Neural progenitor cell (in vitro differentiated cells): ENCODE measurements at regions not wholly inside any gene's neighbourhood (a gene's known extent, or its start where the extent isn't known, plus 50 kb on each side); places are given as distances from the start of the nearest gene placed in this dataset.

Source experiments
- DNase-seq: peaks from one replicate; pipeline ENCODE4 v3.0.0-alpha.2; 2016; ENCODE audit warnings: low spot score
- H2AFZ ChIP-seq: fragments of 200-600 bp; sonication (generic); replicated peaks from 2 replicates; pipeline ENCODE4 v1.6.1; 2016; ENCODE audit warnings: antibody characterized with exemption
- H3F3A ChIP-seq: fragments of 200-600 bp; sonication (generic); 2 replicates; pipeline ENCODE4 v1.6.1; 2016; ENCODE audit warnings: antibody characterized with exemption, low read depth
- H3K27ac ChIP-seq: fragments of 200-600 bp; sonication (generic); 2 replicates; pipeline ENCODE4 v1.5.1; 2016; ENCODE audit warnings: mild to moderate bottlenecking
- H3K27me3 ChIP-seq: fragments of 200-600 bp; sonication (generic); 2 replicates; pipeline ENCODE4 v1.6.1; 2016; ENCODE audit warnings: mild to moderate bottlenecking, moderate library complexity
- H3K36me3 ChIP-seq: fragments of 200-600 bp; sonication (generic); 2 replicates; pipeline ENCODE4 v1.5.1; 2016
- H3K4me1 ChIP-seq: fragments of 200-600 bp; sonication (generic); 2 replicates; pipeline ENCODE4 v1.6.1; 2016; ENCODE audit warnings: mixed run types
- H3K4me2 ChIP-seq: fragments of 200-600 bp; sonication (generic); 2 replicates; pipeline ENCODE4 v1.6.1; 2016
- H3K4me3 ChIP-seq: fragments of 200-600 bp; sonication (generic); 2 replicates; pipeline ENCODE4 v1.5.1; 2016
- H3K79me2 ChIP-seq: fragments of 200-600 bp; sonication (generic); 2 replicates; pipeline ENCODE4 v1.6.1; 2016; ENCODE audit warnings: low read depth
- H3K9ac ChIP-seq: fragments of 200-600 bp; sonication (generic); 2 replicates; pipeline ENCODE4 v1.6.1; 2016
- H3K9me3 ChIP-seq: fragments of 200-600 bp; sonication (generic); 2 replicates; pipeline ENCODE4 v1.5.1; 2016; ENCODE audit warnings: low read depth
- H4K20me1 ChIP-seq: fragments of 200-600 bp; sonication (generic); 2 replicates; pipeline ENCODE4 v1.6.1; 2016; ENCODE audit warnings: low read depth
- H3K27ac Mint-ChIP-seq: 3 replicates; pipeline ENCODE4 v1.8.0; 2021; ENCODE audit warnings: mixed read lengths
- H3K27me3 Mint-ChIP-seq: 2 replicates; pipeline ENCODE4 v1.8.0; 2022; ENCODE audit warnings: low read depth, mild to moderate bottlenecking, inconsistent platforms, moderate library complexity, mixed read lengths; ENCODE audit not compliant: insufficient read depth
- H3K36me3 Mint-ChIP-seq: 3 replicates; pipeline ENCODE4 v1.8.0; 2021; ENCODE audit warnings: mixed read lengths
- H3K4me1 Mint-ChIP-seq: 3 replicates; pipeline ENCODE4 v1.8.0; 2021; ENCODE audit warnings: mixed read lengths
- H3K4me3 Mint-ChIP-seq: 3 replicates; pipeline ENCODE4 v1.8.0; 2021; ENCODE audit warnings: mild to moderate bottlenecking, moderate library complexity, mixed read lengths
- H3K9me3 Mint-ChIP-seq: 3 replicates; pipeline ENCODE4 v1.8.0; 2020; ENCODE audit warnings: mixed read lengths
- CTCF ChIP-seq: fragments of 200-600 bp; sonication (generic); IDR thresholded peaks from 2 replicates; pipeline ENCODE4 v1.5.1; 2017; ENCODE audit warnings: antibody characterized with exemption, mild to moderate bottlenecking
- EZH2 ChIP-seq: fragments of 200-600 bp; sonication (generic); IDR thresholded peaks from 2 replicates; pipeline ENCODE4 v1.6.1; 2017; ENCODE audit warnings: antibody characterized with exemption, mild to moderate bottlenecking, moderate library complexity
- EZH2phosphoT487 ChIP-seq: fragments of 200-600 bp; sonication (generic); IDR thresholded peaks from 2 replicates; pipeline ENCODE4 v1.6.1; 2017; ENCODE audit warnings: antibody characterized with exemption

- H3K4me1 ChIP-seq, result no peaks in the 10 kb centered on the region
- no peak overlapping the region for H3K4me3 Mint-ChIP-seq
- no peak overlapping the region for H3K9ac ChIP-seq
- no peak overlapping the region for H3K4me2 ChIP-seq
- no peaks in the 10 kb centered on the region for H3K9me3 ChIP-seq
- no peak overlapping the region for H3K4me3 ChIP-seq
- no peaks in the 10 kb centered on the region for H3K4me1 Mint-ChIP-seq
- H3F3A ChIP-seq, result no peaks in the 10 kb centered on the region
- H3K27me3 Mint-ChIP-seq, result no peaks in the 10 kb centered on the region
- H2AFZ ChIP-seq, result no peak overlapping the region
- no peak overlapping the region for H3K27ac ChIP-seq
- H3K27ac Mint-ChIP-seq, result no peak overlapping the region
- no peak for DNase-seq
- H3K36me3 Mint-ChIP-seq, result no peaks in the 10 kb centered on the region
- no peaks in the 10 kb centered on the region for H3K36me3 ChIP-seq
- no peaks in the 10 kb centered on the region for H3K79me2 ChIP-seq
- H3K9me3 Mint-ChIP-seq, result no peaks in the 10 kb centered on the region
- H3K27me3 ChIP-seq, result no peaks in the 10 kb centered on the region
- no peaks in the 10 kb centered on the region for H4K20me1 ChIP-seq
- TF ChIP-seq CTCF (no peak), EZH2 (no peak), EZH2phosphoT487 (no peak)
Observed at GRCh38 chr7:155979566-155979965, 167.3 kb upstream of the SHH start.

- peaks cover 5% of the 10 kb centered on the region for H3K27me3 Mint-ChIP-seq
Observed at GRCh38 chr7:155975490-155975889, 163.2 kb upstream of the SHH start.

GRCh38 chr7:155974186-155974897 is 162.1 kb upstream of the SHH start:
- H3K27me3 ChIP-seq, result no peaks in the 10 kb centered on the region
- no peak overlapping the region for H3K27ac ChIP-seq
- no peaks in the 10 kb centered on the region for H4K20me1 ChIP-seq
- no peaks in the 10 kb centered on the region for H3K36me3 Mint-ChIP-seq
- no peaks in the 10 kb centered on the region for H3K9me3 Mint-ChIP-seq
- no peak overlapping the region for H3K27ac Mint-ChIP-seq
- no peaks in the 10 kb centered on the region for H3K36me3 ChIP-seq
- no peak for TF ChIP-seq EZH2phosphoT487
- no peak for TF ChIP-seq CTCF
- TF ChIP-seq EZH2, result no peak
- no peak overlapping the region for H2AFZ ChIP-seq
- no peaks in the 10 kb centered on the region for H3K4me1 Mint-ChIP-seq
- H3K4me3 Mint-ChIP-seq, result no peak overlapping the region
- H3K4me2 ChIP-seq, result no peak overlapping the region
- H3K9me3 ChIP-seq, result no peaks in the 10 kb centered on the region
- H3K4me1 ChIP-seq, result no peaks in the 10 kb centered on the region
- no peaks in the 10 kb centered on the region for H3K79me2 ChIP-seq
- DNase-seq, result no peak
- H3F3A ChIP-seq, result no peaks in the 10 kb centered on the region
- peaks cover 5% of the 10 kb centered on the region for H3K27me3 Mint-ChIP-seq
- no peak overlapping the region for H3K4me3 ChIP-seq
- H3K9ac ChIP-seq, result no peak overlapping the region

More at GRCh38 chr7:155975490-155975889, 163.2 kb upstream of the SHH start:
- no peaks in the 10 kb centered on the region for H3F3A ChIP-seq
- no peaks in the 10 kb centered on the region for H3K36me3 ChIP-seq
- no peaks in the 10 kb centered on the region for H3K9me3 Mint-ChIP-seq
- no peaks in the 10 kb centered on the region for H3K9me3 ChIP-seq
- H3K36me3 Mint-ChIP-seq, result no peaks in the 10 kb centered on the region
- H3K4me3 Mint-ChIP-seq, result no peak overlapping the region
- H3K4me1 ChIP-seq, result no peaks in the 10 kb centered on the region
- no peak overlapping the region for H3K4me2 ChIP-seq
- no peak overlapping the region for H3K27ac ChIP-seq
- H3K9ac ChIP-seq, result no peak overlapping the region
- TF ChIP-seq EZH2phosphoT487, result no peak
- no peak for TF ChIP-seq CTCF
- TF ChIP-seq EZH2, result no peak
- DNase-seq, result no peak
- H3K4me3 ChIP-seq, result no peak overlapping the region
- peak overlapping the region; percentile 63 for H2AFZ ChIP-seq
- H3K4me1 Mint-ChIP-seq, result no peaks in the 10 kb centered on the region
- H3K27ac Mint-ChIP-seq, result no peak overlapping the region
- H3K27me3 ChIP-seq, result no peaks in the 10 kb centered on the region
- H3K79me2 ChIP-seq, result no peaks in the 10 kb centered on the region
- H4K20me1 ChIP-seq, result no peaks in the 10 kb centered on the region
